GM19238 (cell line): ENCODE measurements at regions not wholly inside any gene's neighbourhood (a gene's known extent, or its start where the extent isn't known, plus 50 kb on each side); places are given as distances from the start of the nearest gene placed in this dataset.
A peak's percentile ranks its signal among the peaks of the same experiment; 100 is the strongest.

Experiments used
- DNase-seq: peaks from one replicate; pipeline ENCODE4 v3.0.0; 2011; ENCODE audit warnings: low spot score; ENCODE audit not compliant: insufficient read length

- DNase-seq = peak; percentile 56
Measured at GRCh38 chr6:45830441-45831139, 185.1 kb downstream of the CLIC5 start.

- DNase-seq = no peak
Measured at GRCh38 chr6:45829873-45830272, 185.8 kb downstream of the CLIC5 start.

- DNase-seq = no peak
Measured at GRCh38 chr6:45827952-45828530, 187.6 kb downstream of the CLIC5 start.

- DNase-seq = no peak
Measured at GRCh38 chr6:45822873-45823272, 192.8 kb downstream of the CLIC5 start.

GRCh38 chr6:45822246-45822812 is 193.3 kb downstream of the CLIC5 start:
- no peak for DNase-seq

- no peak for DNase-seq
Measured at GRCh38 chr6:45818655-45819054, 197.0 kb downstream of the CLIC5 start.

- DNase-seq = no peak
Measured at GRCh38 chr6:45816674-45817297, 198.9 kb downstream of the CLIC5 start.

- no peak for DNase-seq
Measured at GRCh38 chr6:45815466-45816125, 200.1 kb downstream of the CLIC5 start.

GRCh38 chr6:45814772-45815171 is 200.9 kb downstream of the CLIC5 start:
- DNase-seq = no peak

- no peak for DNase-seq
Measured at GRCh38 chr6:45813943-45814342, 201.7 kb downstream of the CLIC5 start.

- no peak for DNase-seq
Measured at GRCh38 chr6:45812922-45813321, 202.7 kb downstream of the CLIC5 start.

- no peak for DNase-seq
Measured at GRCh38 chr6:45808917-45809316, 206.7 kb downstream of the CLIC5 start.

- no peak for DNase-seq
Measured at GRCh38 chr6:45808042-45808645, 207.5 kb downstream of the CLIC5 start.

GRCh38 chr6:45807311-45808041 is 208.2 kb downstream of the CLIC5 start:
- no peak for DNase-seq

GRCh38 chr6:45806172-45806571 is 209.5 kb downstream of the CLIC5 start:
- DNase-seq = no peak

GRCh38 chr6:45803071-45803470 is 212.6 kb downstream of the CLIC5 start:
- no peak for DNase-seq

GRCh38 chr6:45801471-45802289 is 214.0 kb downstream of the CLIC5 start:
- no peak for DNase-seq

- DNase-seq = no peak
Measured at GRCh38 chr6:45800911-45801310, 214.7 kb downstream of the CLIC5 start.

- DNase-seq = no peak
Measured at GRCh38 chr6:45795678-45796077, 220.0 kb downstream of the CLIC5 start.

GRCh38 chr6:45794465-45794864 is 221.2 kb downstream of the CLIC5 start:
- no peak for DNase-seq
